Posterior vena cava (tissue), 2 donors: ENCODE measurements at regions not wholly inside any gene's neighbourhood (a gene's known extent, or its start where the extent isn't known, plus 50 kb on each side); places are given as distances from the start of the nearest gene placed in this dataset.
"Not testable (repeated sequence)": the region's sequence is repeated elsewhere in the genome, so short reads cannot be mapped to it uniquely, and the experiment has no call there.

ENCODE experiments used
- DNase-seq: peaks from one replicate; pipeline ENCODE4 v3.0.0-alpha.2; 2020; ENCODE audit warnings: low spot score
- intact Hi-C, 2 donors: fragments of 100-400 bp; cut with DNase I; formaldehyde crosslinking; loops; one replicate each; pipeline versions ENCODE4 v1.14.1 to v1.14.2; 2022 to 2023
- donor health status: DM: yes; HTN: yes; CAD: no.
- donor health status: DM: yes; HTN: yes; CAD: no.

GRCh38 chr1:30134466-30135217, 588.7 kb downstream of the MATN1 start:
- no peak for DNase-seq
- intact Hi-C loops = no loop called here

GRCh38 chr1:30133414-30134055, 589.9 kb downstream of the MATN1 start:
- DNase-seq = no peak
- intact Hi-C loops = no loop called here

- DNase-seq = no peak
- intact Hi-C loops = no loop called here
These were observed 590.6 kb downstream of the MATN1 start for GRCh38 chr1:30132602-30133286.

GRCh38 chr1:30130566-30130965, 592.8 kb downstream of the MATN1 start:
- intact Hi-C loops, DNase-seq: not testable (repeated sequence)

GRCh38 chr1:30130099-30130498, 593.3 kb downstream of the MATN1 start:
- no peak for DNase-seq
- intact Hi-C loops = no loop called here

DNA sequence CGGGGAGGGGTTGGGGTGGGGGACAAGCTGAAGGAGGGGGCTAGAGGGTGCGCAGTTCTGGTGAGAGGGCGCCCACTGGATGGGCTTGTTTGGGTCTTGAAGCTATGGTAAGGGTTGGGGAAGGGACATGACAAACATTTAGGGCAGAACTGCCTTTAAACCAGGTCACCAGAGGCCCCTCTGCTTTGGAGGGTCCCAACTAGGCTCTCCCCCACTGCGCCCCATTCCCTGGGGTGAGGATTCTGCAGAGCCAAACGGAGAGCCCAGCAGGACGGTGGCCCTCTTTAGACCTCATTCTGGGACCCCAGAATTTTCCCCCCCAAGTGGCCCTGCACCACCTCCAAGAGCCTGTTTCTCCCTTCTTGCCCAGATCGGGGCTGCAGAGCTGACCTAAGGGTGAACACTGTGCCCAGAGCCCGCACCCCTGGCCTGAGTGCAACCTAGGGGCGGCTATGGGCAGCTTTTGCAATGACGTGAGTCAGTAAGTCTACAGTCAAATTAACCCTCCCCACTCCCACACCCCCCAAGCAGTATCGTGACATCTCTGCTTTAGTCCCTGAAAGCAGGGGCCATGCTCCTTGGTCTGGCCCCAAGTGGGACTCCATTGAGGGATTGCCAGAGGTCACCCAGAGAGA, 593.8 kb downstream of the MATN1 start:
- intact Hi-C loops = loop anchor here in 1 of 2 donors (5.0 kb wide), 1 partner anchor 1523 kb away; no protein-coding TSS in a partner anchor
- peak; percentile 50 for DNase-seq

DNA sequence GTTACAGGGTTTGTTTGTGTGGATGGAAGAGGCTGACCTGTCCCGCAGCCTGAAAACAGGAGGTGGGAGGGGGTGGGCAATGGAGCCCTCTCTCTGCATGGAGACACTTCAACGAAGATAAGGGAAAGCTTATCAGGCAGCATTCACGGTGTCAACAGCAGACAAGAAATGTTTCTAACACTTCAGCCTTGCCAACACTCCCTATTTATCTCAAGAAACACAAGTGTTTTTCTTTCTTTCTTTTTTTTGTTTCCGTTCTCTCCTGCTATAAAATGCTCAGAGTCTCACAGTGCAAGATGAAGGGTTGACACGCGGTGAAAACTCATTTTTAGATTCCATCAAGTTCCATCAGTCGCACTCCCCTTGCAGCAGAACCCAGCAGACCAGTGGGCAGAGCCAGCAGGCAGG, 594.4 kb downstream of the MATN1 start:
- intact Hi-C loops = loop anchor here in 1 of 2 donors (5.0 kb wide), 1 partner anchor 1523 kb away; no protein-coding TSS in a partner anchor
- no peak for DNase-seq

- intact Hi-C loops = loop anchor here in 1 of 2 donors (5.0 kb wide), 1 partner anchor 1525 kb away; no protein-coding TSS in a partner anchor
- no peak for DNase-seq
These were observed 596.5 kb downstream of the MATN1 start for GRCh38 chr1:30126848-30127247.

- intact Hi-C loops = loop anchor here in 1 of 2 donors (5.0 kb wide), 1 partner anchor 1527 kb away; no protein-coding TSS in a partner anchor
- DNase-seq = no peak
These were observed 597.6 kb downstream of the MATN1 start for GRCh38 chr1:30125821-30126170.

- DNase-seq = no peak
These were observed 598.2 kb downstream of the MATN1 start for GRCh38 chr1:30125021-30125820.

DNA sequence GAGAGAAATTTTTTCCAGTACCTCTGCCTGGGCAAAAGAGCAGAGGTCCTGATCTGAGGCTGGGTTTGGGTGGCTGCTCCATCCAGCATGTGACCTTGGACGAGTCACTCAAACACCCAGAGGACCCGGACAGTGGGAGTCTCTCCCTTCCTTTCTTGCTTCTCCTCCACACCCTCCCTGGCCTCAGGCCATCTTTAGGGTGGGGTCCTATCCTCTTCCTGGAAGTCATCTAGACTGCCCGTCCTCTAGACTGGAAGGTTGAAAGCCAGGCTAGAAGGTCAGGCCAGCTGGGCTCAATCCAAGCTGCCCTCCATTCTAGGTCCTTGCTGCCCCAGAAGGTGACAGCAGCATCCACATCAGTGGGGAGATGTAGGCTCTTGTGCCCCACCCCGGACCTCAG, 599.5 kb downstream of the MATN1 start:
- no peak for DNase-seq
- intact Hi-C loops = no loop called here

More at GRCh38 chr1:30125021-30125820, 598.2 kb downstream of the MATN1 start:
- intact Hi-C loops = loop anchor here in 1 of 2 donors (5.0 kb wide), 1 partner anchor 1527 kb away; no protein-coding TSS in a partner anchor

GRCh38 chr1:30123036-30123435, 600.3 kb downstream of the MATN1 start:
- intact Hi-C loops = no loop called here
- no peak for DNase-seq

- DNase-seq = no peak
- intact Hi-C loops = no loop called here
These were observed 603.0 kb downstream of the MATN1 start for GRCh38 chr1:30120245-30121000.

DNA sequence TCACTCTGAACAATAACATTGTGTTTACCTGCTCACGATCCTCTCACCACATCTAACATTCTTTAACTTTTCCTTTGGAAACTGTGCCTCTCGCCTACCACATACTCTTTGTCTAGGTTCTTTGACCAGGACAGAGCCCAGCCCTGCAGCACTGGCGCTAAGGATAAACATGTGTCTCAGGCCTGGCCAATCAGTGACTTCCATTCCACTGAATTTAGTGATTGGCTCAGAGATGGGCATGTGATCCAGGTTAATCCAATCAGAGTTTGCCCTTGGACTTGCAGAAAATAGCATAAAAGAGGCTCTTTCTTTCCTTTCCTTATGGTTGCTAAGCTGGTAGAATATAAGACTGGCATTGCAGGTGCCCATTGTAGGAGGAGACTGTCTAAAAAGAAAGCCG, 605.7 kb downstream of the MATN1 start:
- intact Hi-C loops = no loop called here
- DNase-seq = no peak

- intact Hi-C loops = no loop called here
- DNase-seq = no peak
These were observed 612.0 kb downstream of the MATN1 start for GRCh38 chr1:30111431-30111830.

- intact Hi-C loops = no loop called here
These were observed 612.5 kb downstream of the MATN1 start for GRCh38 chr1:30110846-30111245.

DNA sequence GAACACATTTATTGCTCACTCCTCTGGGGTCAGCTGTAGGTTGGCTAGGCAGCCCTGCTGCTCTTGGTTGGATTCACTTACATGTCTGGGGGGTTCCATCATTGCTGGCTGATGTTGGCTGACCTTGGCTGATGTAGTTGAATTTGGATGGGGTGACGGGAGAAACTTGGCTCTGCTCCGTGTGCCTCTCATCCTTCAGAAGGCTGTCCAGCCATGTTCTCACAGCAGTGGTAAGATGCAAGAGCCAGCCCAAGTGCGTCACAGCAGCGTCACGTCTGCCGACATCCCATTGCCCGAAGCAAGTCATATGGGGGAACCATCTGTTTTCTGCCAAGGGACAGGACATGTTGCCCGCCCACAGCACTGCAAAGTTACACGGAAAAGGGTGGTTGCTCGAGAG, 613.5 kb downstream of the MATN1 start:
- DNase-seq = peak; percentile 89

More at GRCh38 chr1:30110846-30111245, 612.5 kb downstream of the MATN1 start:
- no peak for DNase-seq

DNA sequence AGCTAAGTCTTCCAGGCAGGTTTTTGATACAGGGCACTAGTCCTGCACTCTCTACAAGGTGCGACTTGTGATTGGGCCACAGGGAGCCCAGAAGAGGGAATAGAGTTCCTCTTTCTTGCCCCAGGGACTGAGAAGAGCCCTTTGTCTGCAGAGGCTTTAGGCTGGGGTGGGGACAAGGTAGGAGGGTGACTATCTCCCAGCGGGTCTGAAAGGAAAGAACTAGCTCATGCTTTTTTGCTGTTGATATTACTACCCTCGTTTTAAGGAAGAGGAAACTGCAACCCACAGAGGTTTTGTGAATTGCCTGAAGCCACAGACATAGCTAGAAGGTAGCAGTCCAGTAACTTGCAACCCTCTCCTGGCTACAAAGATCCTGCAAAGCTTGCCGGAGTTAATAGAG, 615.2 kb downstream of the MATN1 start:
- intact Hi-C loops = no loop called here
- no peak for DNase-seq

More for the DNA sequence above, 613.5 kb downstream of the MATN1 start:
- intact Hi-C loops = no loop called here
